Vagina (tissue), 2 donors: ENCODE measurements at regions not wholly inside any gene's neighbourhood (a gene's known extent, or its start where the extent isn't known, plus 50 kb on each side); places are given as distances from the start of the nearest gene placed in this dataset.

Experiments used
- CTCF ChIP-seq, 3 experiments: fragments of 450-650 bp in 2 of 3; fragments of 200-600 bp in 1 of 3; sonication (generic) in 1 of 3; IDR thresholded peaks; one replicate each; pipeline ENCODE4 v1.5.1; 2017 to 2019; ENCODE audit warnings: antibody characterized with exemption in 3 of 3, mild to moderate bottlenecking in 2 of 3, moderate library complexity in 2 of 3
- POLR2A ChIP-seq, 2 donors: fragments of 450-650 bp; IDR thresholded peaks; one replicate each; pipeline ENCODE4 v1.6.1; 2017; ENCODE audit warnings: antibody characterized with exemption in 2 of 2, mild to moderate bottlenecking in 2 of 2, moderate library complexity in 2 of 2
- POLR2AphosphoS5 ChIP-seq, 2 donors: sonication (generic); formaldehyde crosslinking; IDR thresholded peaks; one replicate each; pipeline ENCODE4 v1.9.0; 2017; ENCODE audit warnings: antibody characterized with exemption in 2 of 2, mild to moderate bottlenecking in 2 of 2, low read depth in 1 of 2; ENCODE audit not compliant: insufficient read depth in 1 of 2

GRCh38 chr10:4643471-4643870, 182.5 kb upstream of the AKR1E2 start:
- no peak for TF ChIP-seq CTCF (IDR thresholded peaks at IDR 0.05)
- no peak for TF ChIP-seq POLR2A (IDR thresholded peaks at IDR 0.05)
- no peak for TF ChIP-seq POLR2AphosphoS5 (IDR thresholded peaks at IDR 0.05; ENCODE audit: insufficient read depth in 1 of 2, low read depth in 1 of 2)
